OCI-LY7 (cell line): ENCODE measurements at regions not wholly inside any gene's neighbourhood (a gene's known extent, or its start where the extent isn't known, plus 50 kb on each side); places are given as distances from the start of the nearest gene placed in this dataset.

ENCODE experiments used
- BruUV-seq: library from RNA; stranded (reverse); fragments of 400-500 nt; replicated peaks from 2 replicates; lab custom pipeline; 2021; lab: Mats Ljungman, UMichigan
- CTCF ChIA-PET: fragments of 300-600 bp; sonication (Branson Sonifier 250); formaldehyde crosslinking; loops from one replicate; lab custom pipeline; 2022; ENCODE audit warnings: antibody characterized with exemption; ENCODE audit not compliant: unreplicated experiment; lab: Charles Lee
- POLR2A ChIA-PET: fragments of 300-600 bp; sonication (Branson Sonifier 250); formaldehyde crosslinking; loops from one replicate; lab custom pipeline; 2022; ENCODE audit warnings: antibody characterized with exemption; lab: Charles Lee
- DNase-seq: peaks from one replicate; pipeline ENCODE4 v3.0.0-alpha.2; 2015; ENCODE audit warnings: low spot score
- H2AFZ ChIP-seq: fragments of 200-600 bp; sonication (generic), shearing (Covaris generic); 2 replicates; pipeline ENCODE4 v1.6.1; 2014; ENCODE audit warnings: mild to moderate bottlenecking, antibody characterized with exemption, low read length, moderate library complexity
- H3K27ac ChIP-seq: fragments of 200-600 bp; sonication (generic); 2 replicates; pipeline ENCODE4 v1.5.1; 2014; ENCODE audit warnings: mixed run types, low read depth, mild to moderate bottlenecking, moderate library complexity, low read length, inconsistent platforms; ENCODE audit not compliant: poor library complexity, severe bottlenecking
- H3K36me3 ChIP-seq: fragments of 200-600 bp; sonication (generic); 2 replicates; pipeline ENCODE4 v1.6.1; 2014; ENCODE audit warnings: mild to moderate bottlenecking, antibody characterized with exemption, low read length, moderate library complexity, mixed read lengths; ENCODE audit not compliant: insufficient read depth
- H3K4me1 ChIP-seq: fragments of 200-600 bp; sonication (generic); 2 replicates; pipeline ENCODE4 v1.5.1; 2014; ENCODE audit warnings: mild to moderate bottlenecking, low read length; ENCODE audit not compliant: insufficient read depth, poor library complexity, severe bottlenecking
- H3K4me2 ChIP-seq: fragments of 200-600 bp; sonication (generic); 2 replicates; pipeline ENCODE4 v1.6.1; 2014; ENCODE audit warnings: mild to moderate bottlenecking, low read length
- H3K4me3 ChIP-seq: fragments of 200-600 bp; sonication (generic); 2 replicates; pipeline ENCODE4 v1.5.1; 2014; ENCODE audit warnings: mild to moderate bottlenecking, low read depth, low read length; ENCODE audit not compliant: poor library complexity, severe bottlenecking
- H3K79me2 ChIP-seq: fragments of 200-600 bp; sonication (generic); 2 replicates; pipeline ENCODE4 v1.6.1; 2016; ENCODE audit warnings: low read depth, mild to moderate bottlenecking, low read length, moderate library complexity, mixed read lengths; ENCODE audit not compliant: insufficient read depth
- H3K9me2 ChIP-seq: fragments of 200-600 bp; sonication (generic); 2 replicates; pipeline ENCODE4 v1.6.1; 2016; ENCODE audit warnings: mild to moderate bottlenecking, low read length, mixed read lengths; ENCODE audit not compliant: insufficient read depth
- H3K9me3 ChIP-seq: fragments of 200-600 bp; sonication (generic); 2 replicates; pipeline ENCODE4 v1.6.1; 2014; ENCODE audit warnings: mild to moderate bottlenecking, mixed run types, low read length, mixed read lengths
- H4K20me1 ChIP-seq: fragments of 200-600 bp; sonication (generic); 2 replicates; pipeline ENCODE4 v1.6.1; 2014; ENCODE audit warnings: mild to moderate bottlenecking, antibody characterized with exemption, low read length, moderate library complexity, mixed read lengths; ENCODE audit not compliant: insufficient read depth
- EZH2phosphoT487 ChIP-seq: fragments of 200-600 bp; sonication (generic); IDR thresholded peaks from 2 replicates; pipeline ENCODE4 v1.6.1; 2018; ENCODE audit warnings: low read depth, borderline replicate concordance, mild to moderate bottlenecking, mixed run types, antibody characterized with exemption, low read length, moderate library complexity, mixed read lengths
- intact Hi-C: fragments of 100-400 bp; cut with micrococcal nuclease; formaldehyde crosslinking; loops from one replicate; pipeline ENCODE4 v1.10.0; 2022; ENCODE audit not compliant: unreplicated experiment
- TF ChIP-seq, protein P1 (sequence below): fragments of 200-600 bp; sonication (generic); conservative IDR thresholded peaks from 2 replicates; pipeline ENCODE4 v1.5.1; 2014; ENCODE audit warnings: mild to moderate bottlenecking, antibody characterized with exemption, low read length, moderate library complexity, mixed read lengths

- POLR2A ChIA-PET, result interaction anchor here (0.6 kb wide), 1 partner anchor 1960 kb away, joined by 3 read pairs; no protein-coding TSS in a partner anchor
- peaks cover 2% of the 10 kb centered on the region; the same call in 1 of the 2 replicates for H3K9me3 ChIP-seq
- no TSS peak for BruUV-seq
- no peak for TF ChIP-seq EZH2phosphoT487
- TF ChIP-seq, protein P1, sequence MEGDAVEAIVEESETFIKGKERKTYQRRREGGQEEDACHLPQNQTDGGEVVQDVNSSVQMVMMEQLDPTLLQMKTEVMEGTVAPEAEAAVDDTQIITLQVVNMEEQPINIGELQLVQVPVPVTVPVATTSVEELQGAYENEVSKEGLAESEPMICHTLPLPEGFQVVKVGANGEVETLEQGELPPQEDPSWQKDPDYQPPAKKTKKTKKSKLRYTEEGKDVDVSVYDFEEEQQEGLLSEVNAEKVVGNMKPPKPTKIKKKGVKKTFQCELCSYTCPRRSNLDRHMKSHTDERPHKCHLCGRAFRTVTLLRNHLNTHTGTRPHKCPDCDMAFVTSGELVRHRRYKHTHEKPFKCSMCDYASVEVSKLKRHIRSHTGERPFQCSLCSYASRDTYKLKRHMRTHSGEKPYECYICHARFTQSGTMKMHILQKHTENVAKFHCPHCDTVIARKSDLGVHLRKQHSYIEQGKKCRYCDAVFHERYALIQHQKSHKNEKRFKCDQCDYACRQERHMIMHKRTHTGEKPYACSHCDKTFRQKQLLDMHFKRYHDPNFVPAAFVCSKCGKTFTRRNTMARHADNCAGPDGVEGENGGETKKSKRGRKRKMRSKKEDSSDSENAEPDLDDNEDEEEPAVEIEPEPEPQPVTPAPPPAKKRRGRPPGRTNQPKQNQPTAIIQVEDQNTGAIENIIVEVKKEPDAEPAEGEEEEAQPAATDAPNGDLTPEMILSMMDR, result no peak
- H3K36me3 ChIP-seq, result no peaks in the 10 kb centered on the region
- H3K4me3 ChIP-seq, result no peak overlapping the region
- H3K9me2 ChIP-seq, result no peaks in the 10 kb centered on the region
- H3K79me2 ChIP-seq, result no peaks in the 10 kb centered on the region
- no peak overlapping the region for H3K27ac ChIP-seq
- H2AFZ ChIP-seq, result no peak overlapping the region
- no peaks in the 10 kb centered on the region for H4K20me1 ChIP-seq
- CTCF ChIA-PET, result no interaction called here
- no peak for DNase-seq
- no peaks in the 10 kb centered on the region for H3K4me1 ChIP-seq
- H3K4me2 ChIP-seq, result no peak overlapping the region
- intact Hi-C loops, result no loop called here
These were observed 1279.1 kb downstream of the NCAM2 start for GRCh38 chr21:22277341-22277740.

GRCh38 chr21:22278366-22278765 is 1280.2 kb downstream of the NCAM2 start:
- Histone ChIP-seq H2AFZ (no peak overlapping the region), H3K36me3 (no peaks in the 10 kb centered on the region), H4K20me1 (no peaks in the 10 kb centered on the region), H3K9me2 (no peaks in the 10 kb centered on the region), H3K4me1 (no peaks in the 10 kb centered on the region), H3K79me2 (no peaks in the 10 kb centered on the region), H3K9me3 (peaks cover 6% of the 10 kb centered on the region; the same call in 1 of the 2 replicates), H3K27ac (no peak overlapping the region), H3K4me3 (no peak overlapping the region), H3K4me2 (no peak overlapping the region)
- intact Hi-C loops, result no loop called here
- DNase-seq, result no peak
- no peak for TF ChIP-seq EZH2phosphoT487
- TF ChIP-seq, protein P1, result no peak
- BruUV-seq, result no TSS peak
- ChIA-PET POLR2A (interaction anchor here (0.6 kb wide), 2 partner anchors 23 to 931 kb away, joined by 3 to 4 read pairs; no protein-coding TSS in a partner anchor), CTCF (no interaction called here)

DNA sequence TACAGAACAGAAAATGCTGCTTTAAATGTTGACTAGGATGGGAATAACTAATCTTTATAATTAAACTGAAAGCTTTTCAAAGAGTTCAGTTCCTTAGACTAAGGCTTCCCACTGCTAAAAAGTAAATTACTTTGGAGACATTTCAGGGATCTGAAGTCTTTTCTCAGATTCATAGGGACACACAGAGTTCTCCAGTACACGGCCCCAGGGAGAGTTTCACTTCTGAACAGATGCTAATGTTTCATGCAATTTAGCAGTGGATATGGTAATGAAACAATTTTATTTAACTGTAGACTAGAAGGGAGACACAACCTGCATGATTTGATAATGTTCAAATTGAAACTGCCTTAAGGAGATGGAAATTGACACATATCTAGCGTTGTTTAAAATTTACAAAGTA is 1282.6 kb downstream of the NCAM2 start:
- intact Hi-C loops, result no loop called here

More for the DNA sequence above, 1282.6 kb downstream of the NCAM2 start:
- H3K9me3 ChIP-seq, result peaks cover 14% of the 10 kb centered on the region; the same call in 1 of the 2 replicates
- H3K4me2 ChIP-seq, result no peak overlapping the region
- CTCF ChIA-PET, result no interaction called here
- DNase-seq, result no peak
- no peak overlapping the region for H3K27ac ChIP-seq
- no peaks in the 10 kb centered on the region for H3K36me3 ChIP-seq
- H2AFZ ChIP-seq, result no peak overlapping the region
- no peaks in the 10 kb centered on the region for H3K79me2 ChIP-seq
- H3K9me2 ChIP-seq, result no peaks in the 10 kb centered on the region
- BruUV-seq, result no TSS peak
- H3K4me1 ChIP-seq, result no peaks in the 10 kb centered on the region
- H4K20me1 ChIP-seq, result no peaks in the 10 kb centered on the region
- no peak for TF ChIP-seq EZH2phosphoT487
- TF ChIP-seq, protein P1, result no peak
- no peak overlapping the region for H3K4me3 ChIP-seq
- POLR2A ChIA-PET, result no interaction called here
